Fibroblast of pulmonary artery (primary cell): ENCODE measurements at regions not wholly inside any gene's neighbourhood (a gene's known extent, or its start where the extent isn't known, plus 50 kb on each side); places are given as distances from the start of the nearest gene placed in this dataset.
"Not testable (repeated sequence)": the region's sequence is repeated elsewhere in the genome, so short reads cannot be mapped to it uniquely, and the experiment has no call there.

Experiments
- DNase-seq: peaks from one replicate; pipeline ENCODE4 v3.0.0-alpha.2; 2010; ENCODE audit warnings: low read depth
- H3K4me3 ChIP-seq: replicated peaks from 2 replicates; pipeline ENCODE4 v1.5.1; 2011; ENCODE audit warnings: low read depth, mild to moderate bottlenecking, control low read depth, low read length, moderate library complexity
- TF ChIP-seq, protein P1 (sequence below): IDR thresholded peaks from 2 replicates; pipeline ENCODE4 v1.5.1; 2011; ENCODE audit warnings: mild to moderate bottlenecking, control low read depth, low read length, inconsistent platforms; ENCODE audit errors: missing control alignments

DNA sequence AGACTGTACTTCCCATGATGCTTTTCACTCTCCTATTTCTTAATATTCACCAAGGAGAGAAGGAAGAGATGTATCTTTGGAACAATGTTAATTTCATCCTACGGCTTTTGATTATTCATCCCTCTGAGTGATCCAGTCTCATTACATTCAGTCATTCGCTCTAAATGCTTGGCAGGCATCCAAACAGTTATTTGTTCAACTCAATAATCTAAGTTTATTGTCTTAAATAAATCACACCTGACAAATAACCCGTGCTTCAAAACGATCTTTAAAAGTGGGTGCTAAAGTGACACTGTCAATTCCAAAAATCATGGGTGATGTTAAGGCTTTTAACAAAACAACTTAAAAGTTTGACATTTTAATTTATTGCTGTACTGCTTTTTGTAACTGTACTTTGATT is 233.1 kb downstream of the RASEF start:
- no peak overlapping the region for H3K4me3 ChIP-seq
- DNase-seq: no peak
- TF ChIP-seq, protein P1, sequence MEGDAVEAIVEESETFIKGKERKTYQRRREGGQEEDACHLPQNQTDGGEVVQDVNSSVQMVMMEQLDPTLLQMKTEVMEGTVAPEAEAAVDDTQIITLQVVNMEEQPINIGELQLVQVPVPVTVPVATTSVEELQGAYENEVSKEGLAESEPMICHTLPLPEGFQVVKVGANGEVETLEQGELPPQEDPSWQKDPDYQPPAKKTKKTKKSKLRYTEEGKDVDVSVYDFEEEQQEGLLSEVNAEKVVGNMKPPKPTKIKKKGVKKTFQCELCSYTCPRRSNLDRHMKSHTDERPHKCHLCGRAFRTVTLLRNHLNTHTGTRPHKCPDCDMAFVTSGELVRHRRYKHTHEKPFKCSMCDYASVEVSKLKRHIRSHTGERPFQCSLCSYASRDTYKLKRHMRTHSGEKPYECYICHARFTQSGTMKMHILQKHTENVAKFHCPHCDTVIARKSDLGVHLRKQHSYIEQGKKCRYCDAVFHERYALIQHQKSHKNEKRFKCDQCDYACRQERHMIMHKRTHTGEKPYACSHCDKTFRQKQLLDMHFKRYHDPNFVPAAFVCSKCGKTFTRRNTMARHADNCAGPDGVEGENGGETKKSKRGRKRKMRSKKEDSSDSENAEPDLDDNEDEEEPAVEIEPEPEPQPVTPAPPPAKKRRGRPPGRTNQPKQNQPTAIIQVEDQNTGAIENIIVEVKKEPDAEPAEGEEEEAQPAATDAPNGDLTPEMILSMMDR: no peak

DNA sequence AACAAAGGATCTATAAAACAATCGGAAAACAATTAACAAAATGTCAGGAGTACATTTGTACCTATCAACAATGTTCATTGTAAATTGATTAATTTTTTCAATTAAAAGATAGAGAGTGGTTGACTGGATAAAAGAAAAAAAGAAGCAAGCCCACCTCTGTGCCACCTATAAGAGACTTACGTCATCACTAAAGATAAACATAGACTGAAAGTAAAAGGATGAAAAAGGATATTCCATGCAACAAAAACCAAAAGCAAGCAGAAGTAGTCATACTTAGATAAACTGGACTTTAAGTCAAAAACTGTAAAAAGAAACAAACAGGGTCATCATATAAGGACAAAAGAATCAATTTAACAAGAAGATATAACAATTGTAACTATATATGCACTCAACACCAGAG is 197.4 kb downstream of the RASEF start:
- TF ChIP-seq, protein P1: no peak
- no peak for DNase-seq

DNA sequence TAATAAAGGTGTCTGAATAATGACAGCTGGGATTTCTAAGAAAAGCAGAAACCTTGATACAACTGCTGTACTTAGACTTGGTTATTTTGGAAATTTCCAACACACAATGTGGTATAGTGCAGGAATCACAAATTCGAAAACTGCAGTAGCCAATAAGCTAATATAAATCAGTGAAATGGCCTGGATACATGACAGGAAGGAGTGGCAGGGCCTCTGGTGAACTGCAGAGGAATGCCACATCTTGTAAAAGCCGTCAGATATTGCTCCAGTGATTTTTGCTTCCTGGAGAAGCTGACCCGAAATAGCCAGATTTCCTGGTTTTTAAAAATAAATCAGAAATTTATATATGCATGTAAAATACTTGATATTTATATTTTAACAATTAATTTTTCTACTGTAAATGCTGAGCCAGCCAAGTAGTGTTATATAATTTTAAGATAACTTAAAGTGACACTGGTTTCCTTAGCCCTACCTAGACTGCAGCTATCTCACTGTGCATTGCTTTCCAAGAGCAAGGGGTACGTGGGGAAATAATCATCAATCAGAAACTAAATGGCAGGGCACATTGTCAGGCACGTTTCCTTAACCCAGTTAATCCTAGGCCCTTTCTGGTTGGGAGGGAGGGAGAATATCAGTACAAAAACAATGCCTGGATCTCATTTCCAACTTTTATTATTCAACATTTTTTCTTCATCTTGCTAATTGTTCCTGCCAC is 182.4 kb downstream of the RASEF start:
- H3K4me3 ChIP-seq: no peak overlapping the region
- TF ChIP-seq, protein P1: no peak
- no peak for DNase-seq

More for the DNA sequence above, 197.4 kb downstream of the RASEF start:
- no peak overlapping the region for H3K4me3 ChIP-seq

DNA sequence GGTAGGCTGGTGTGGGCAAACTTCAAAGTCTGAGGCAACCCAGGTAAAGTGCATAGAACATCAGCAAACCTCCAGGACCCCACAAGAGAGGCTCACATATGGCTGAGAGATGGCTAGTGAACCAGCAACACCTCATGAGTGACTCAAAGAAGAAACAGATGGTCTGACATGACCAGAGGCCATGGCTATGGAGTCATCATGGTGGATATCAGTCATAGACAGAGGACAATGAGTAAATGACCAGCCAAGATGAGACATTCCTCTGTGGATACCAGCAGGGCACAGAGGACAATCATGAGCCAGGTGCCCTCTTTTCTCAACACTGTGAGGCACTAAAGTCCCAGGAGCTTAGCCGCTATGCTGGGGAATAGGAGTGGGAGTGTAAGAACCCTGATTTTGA is 180.8 kb downstream of the RASEF start:
- TF ChIP-seq, protein P1: no peak
- no peak overlapping the region for H3K4me3 ChIP-seq
- DNase-seq: no peak

DNA sequence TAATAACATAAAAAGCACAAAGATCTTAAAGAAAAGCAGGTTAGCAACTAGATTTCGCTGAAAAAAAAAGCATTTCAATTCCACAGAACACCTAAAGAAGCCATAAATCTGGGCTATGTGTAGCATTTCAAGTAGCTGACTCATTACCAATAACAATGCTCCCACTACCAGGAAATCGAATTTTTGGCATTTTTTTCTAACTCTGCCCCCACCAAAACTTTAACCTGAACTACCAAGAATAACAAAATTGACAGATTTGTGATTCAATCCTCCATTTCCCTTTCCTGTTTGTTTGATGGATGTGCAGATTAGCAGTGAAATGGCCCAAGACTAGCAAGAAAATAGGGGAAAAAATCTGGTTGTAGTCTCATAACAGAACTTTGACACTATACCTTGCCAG is 180.2 kb downstream of the RASEF start:
- DNase-seq: peak; percentile 30
- H3K4me3 ChIP-seq: no peak overlapping the region
- TF ChIP-seq, protein P1: no peak

DNA sequence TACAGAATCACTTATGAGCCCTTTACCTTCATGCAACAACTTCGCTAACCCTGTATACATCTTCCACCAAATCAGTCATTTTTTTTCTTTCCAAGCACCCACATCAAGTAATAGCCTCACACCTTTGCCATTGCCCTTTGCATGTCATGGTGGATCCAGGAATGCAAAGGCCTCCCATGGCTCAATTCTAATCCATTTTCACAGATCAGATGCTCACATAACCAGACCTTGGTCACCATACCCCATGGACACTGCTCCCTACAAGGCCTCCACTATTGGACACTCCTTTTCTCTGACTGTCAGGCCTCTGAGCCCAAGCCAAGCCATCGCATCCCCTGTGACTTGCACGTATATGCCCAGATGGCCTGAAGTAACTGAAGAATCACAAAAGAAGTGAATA is 179.5 kb downstream of the RASEF start:
- no peak overlapping the region for H3K4me3 ChIP-seq
- DNase-seq: no peak
- TF ChIP-seq, protein P1: no peak

DNA sequence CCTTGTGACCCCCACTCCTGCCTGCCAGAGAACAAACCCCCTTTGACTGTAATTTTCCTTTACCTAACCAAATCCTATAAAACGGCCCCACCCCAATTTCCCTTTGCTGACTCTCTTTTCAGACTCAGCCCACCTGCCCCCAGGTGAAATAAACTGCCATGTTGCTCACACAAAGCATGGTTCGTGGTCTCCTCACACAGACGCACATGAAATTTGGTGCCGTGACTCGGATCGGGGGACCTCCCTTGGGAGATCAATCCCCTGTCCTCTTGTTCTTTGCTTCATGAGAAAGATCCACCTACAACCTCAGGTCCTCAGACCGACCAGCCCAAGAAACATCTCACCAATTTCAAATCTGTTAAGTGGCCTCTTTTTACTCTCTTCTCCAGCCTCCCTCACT is 179.0 kb downstream of the RASEF start:
- DNase-seq, H3K4me3 ChIP-seq: not testable (repeated sequence)
